Loucy (cell line): ENCODE measurements at regions not wholly inside any gene's neighbourhood (a gene's known extent, or its start where the extent isn't known, plus 50 kb on each side); places are given as distances from the start of the nearest gene placed in this dataset.

ENCODE experiments used
- H2AFZ ChIP-seq: fragments of 200-600 bp; sonication (generic); 2 replicates; pipeline ENCODE4 v1.6.0; 2016; ENCODE audit warnings: antibody characterized with exemption, mild to moderate bottlenecking, low read length, moderate library complexity
- H3F3A ChIP-seq: fragments of 200-600 bp; 2 replicates; pipeline ENCODE4 v1.6.0; 2016; ENCODE audit warnings: antibody characterized with exemption, low read depth, mild to moderate bottlenecking
- H3K27me3 ChIP-seq: fragments of 200-600 bp; sonication (generic); 2 replicates; pipeline ENCODE4 v1.6.1; 2014; ENCODE audit warnings: low read length, mild to moderate bottlenecking; ENCODE audit not compliant: insufficient read depth, poor library complexity, severe bottlenecking
- H3K36me3 ChIP-seq: fragments of 200-600 bp; sonication (generic); 2 replicates; pipeline ENCODE4 v1.6.1; 2016; ENCODE audit warnings: low read length; ENCODE audit not compliant: insufficient read depth
- H3K4me1 ChIP-seq: fragments of 200-600 bp; sonication (generic); 2 replicates; pipeline ENCODE4 v1.5.1; 2014; ENCODE audit warnings: low read length, mild to moderate bottlenecking; ENCODE audit not compliant: insufficient read depth, poor library complexity, severe bottlenecking
- H3K4me2 ChIP-seq: fragments of 200-600 bp; sonication (generic); 2 replicates; pipeline ENCODE4 v1.6.0; 2014; ENCODE audit warnings: antibody characterized with exemption, low read length, low read depth, mild to moderate bottlenecking; ENCODE audit not compliant: poor library complexity, severe bottlenecking
- H3K4me3 ChIP-seq: fragments of 200-600 bp; sonication (generic); 2 replicates; pipeline ENCODE4 v1.5.1; 2014; ENCODE audit warnings: low read length, mild to moderate bottlenecking, mixed read lengths; ENCODE audit not compliant: poor library complexity, severe bottlenecking
- H3K79me2 ChIP-seq: fragments of 200-600 bp; sonication (generic); 2 replicates; pipeline ENCODE4 v1.6.1; 2014; ENCODE audit warnings: low read length; ENCODE audit not compliant: insufficient read depth
- H3K9ac ChIP-seq: fragments of 200-600 bp; sonication (generic); 2 replicates; pipeline ENCODE4 v1.6.0; 2014; ENCODE audit warnings: mild to moderate bottlenecking, low read depth, low read length, moderate library complexity; ENCODE audit not compliant: poor library complexity, severe bottlenecking
- H3K9me2 ChIP-seq: fragments of 200-600 bp; sonication (generic); replicated peaks from 2 replicates; pipeline ENCODE4 v1.6.1; 2016; ENCODE audit warnings: low read depth, low read length, mixed read lengths
- H3K9me3 ChIP-seq: fragments of 200-600 bp; sonication (generic); 2 replicates; pipeline ENCODE4 v1.6.1; 2014; ENCODE audit warnings: mild to moderate bottlenecking, antibody characterized with exemption, low read length, low read depth; ENCODE audit not compliant: insufficient read depth
- H4K20me1 ChIP-seq: fragments of 200-600 bp; sonication (generic); 2 replicates; pipeline ENCODE4 v1.6.0; 2014; ENCODE audit warnings: antibody characterized with exemption, low read length, mild to moderate bottlenecking; ENCODE audit not compliant: insufficient read depth, poor library complexity, severe bottlenecking
- EZH2phosphoT487 ChIP-seq: fragments of 200-600 bp; IDR thresholded peaks from 2 replicates; pipeline ENCODE4 v1.6.1; 2018; ENCODE audit warnings: antibody characterized with exemption, mild to moderate bottlenecking, moderate library complexity, borderline replicate concordance
- TF ChIP-seq, protein P1 (sequence below): fragments of 200-600 bp; sonication (generic); conservative IDR thresholded peaks from 2 replicates; pipeline ENCODE4 v1.5.1; 2014; ENCODE audit warnings: mild to moderate bottlenecking, antibody characterized with exemption, low read length

DNA sequence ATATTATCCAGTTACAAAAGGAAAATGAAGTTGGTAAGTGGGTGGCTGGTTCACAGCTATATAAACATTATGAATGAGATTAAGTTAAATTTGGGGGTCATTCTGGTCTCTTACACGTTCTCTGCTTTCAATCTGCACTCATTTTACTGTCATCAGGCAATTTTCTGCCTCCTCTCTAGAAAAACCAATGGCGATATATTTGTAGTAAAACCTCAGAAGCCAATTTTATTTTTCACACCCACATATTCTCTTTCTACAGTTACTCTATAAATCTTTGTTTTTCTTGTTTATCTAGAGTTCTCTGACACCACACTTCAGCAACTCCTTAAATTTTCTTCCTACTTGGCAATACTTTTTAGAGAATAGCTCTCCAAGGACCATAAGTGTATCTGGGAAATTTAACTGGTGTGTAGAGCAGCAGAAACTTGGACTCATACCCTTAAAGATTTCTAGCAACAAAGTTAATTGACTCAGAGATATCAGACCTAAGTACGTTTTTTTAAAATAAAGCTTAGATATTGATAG, 926.9 kb downstream of the TMTC2 start:
- Histone ChIP-seq H3K9me3 (no peaks in the 10 kb centered on the region), H3K79me2 (no peaks in the 10 kb centered on the region), H3F3A (no peaks in the 10 kb centered on the region), H3K4me3 (no peak overlapping the region), H3K9ac (no peak overlapping the region), H3K4me2 (no peak overlapping the region), H3K27me3 (no peaks in the 10 kb centered on the region), H3K9me2 (no peaks in the 10 kb centered on the region), H3K36me3 (no peaks in the 10 kb centered on the region), H4K20me1 (no peaks in the 10 kb centered on the region), H2AFZ (no peak overlapping the region), H3K4me1 (no peaks in the 10 kb centered on the region)
- no peak for TF ChIP-seq EZH2phosphoT487
- TF ChIP-seq, protein P1, sequence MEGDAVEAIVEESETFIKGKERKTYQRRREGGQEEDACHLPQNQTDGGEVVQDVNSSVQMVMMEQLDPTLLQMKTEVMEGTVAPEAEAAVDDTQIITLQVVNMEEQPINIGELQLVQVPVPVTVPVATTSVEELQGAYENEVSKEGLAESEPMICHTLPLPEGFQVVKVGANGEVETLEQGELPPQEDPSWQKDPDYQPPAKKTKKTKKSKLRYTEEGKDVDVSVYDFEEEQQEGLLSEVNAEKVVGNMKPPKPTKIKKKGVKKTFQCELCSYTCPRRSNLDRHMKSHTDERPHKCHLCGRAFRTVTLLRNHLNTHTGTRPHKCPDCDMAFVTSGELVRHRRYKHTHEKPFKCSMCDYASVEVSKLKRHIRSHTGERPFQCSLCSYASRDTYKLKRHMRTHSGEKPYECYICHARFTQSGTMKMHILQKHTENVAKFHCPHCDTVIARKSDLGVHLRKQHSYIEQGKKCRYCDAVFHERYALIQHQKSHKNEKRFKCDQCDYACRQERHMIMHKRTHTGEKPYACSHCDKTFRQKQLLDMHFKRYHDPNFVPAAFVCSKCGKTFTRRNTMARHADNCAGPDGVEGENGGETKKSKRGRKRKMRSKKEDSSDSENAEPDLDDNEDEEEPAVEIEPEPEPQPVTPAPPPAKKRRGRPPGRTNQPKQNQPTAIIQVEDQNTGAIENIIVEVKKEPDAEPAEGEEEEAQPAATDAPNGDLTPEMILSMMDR, result no peak

DNA sequence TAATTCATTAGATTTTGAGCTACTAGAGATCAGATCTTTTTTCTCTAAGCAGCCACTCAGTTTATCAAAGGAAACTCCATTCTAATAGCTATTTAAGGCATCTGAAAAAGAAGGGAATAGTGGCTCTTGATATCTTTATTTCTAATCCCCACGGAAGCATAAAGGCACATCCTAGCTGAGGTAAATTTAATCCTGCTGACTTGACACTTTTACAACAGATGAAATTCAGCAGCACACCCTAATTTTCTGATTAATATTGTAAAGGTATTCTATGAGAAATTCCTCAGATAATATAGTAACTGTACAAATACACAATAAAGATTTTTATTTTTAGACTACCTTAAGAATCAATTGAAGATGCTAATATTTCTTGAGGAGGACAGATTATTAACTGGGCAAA, 916.4 kb downstream of the TMTC2 start:
- Histone ChIP-seq H3K4me2 (no peak overlapping the region), H3K9me3 (no peaks in the 10 kb centered on the region; the same call in 1 of the 2 replicates), H3K4me3 (no peak overlapping the region), H3K9me2 (no peaks in the 10 kb centered on the region), H3F3A (no peaks in the 10 kb centered on the region), H3K9ac (no peak overlapping the region), H3K4me1 (no peaks in the 10 kb centered on the region), H2AFZ (no peak overlapping the region), H3K27me3 (no peaks in the 10 kb centered on the region), H4K20me1 (no peaks in the 10 kb centered on the region), H3K79me2 (no peaks in the 10 kb centered on the region), H3K36me3 (no peaks in the 10 kb centered on the region)
- TF ChIP-seq, protein P1, result no peak
- TF ChIP-seq EZH2phosphoT487, result no peak

DNA sequence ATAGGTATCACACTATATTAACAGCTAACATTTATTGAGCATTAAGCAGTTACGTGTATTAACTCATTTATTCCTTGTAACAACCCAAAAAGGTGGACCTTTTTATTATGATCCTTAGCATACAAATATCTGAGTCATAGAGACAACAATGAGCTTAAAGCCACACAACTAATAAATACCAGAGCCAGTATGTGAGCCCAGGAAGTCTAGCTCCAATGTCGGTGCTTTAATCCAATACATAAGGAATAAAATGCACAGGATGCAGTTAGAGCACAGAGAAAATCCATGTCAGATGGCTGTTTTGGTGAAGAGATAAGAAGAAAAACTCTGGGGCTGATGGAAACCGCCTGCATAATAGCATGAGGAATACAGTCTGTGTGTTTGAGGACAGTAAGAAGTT, 888.6 kb downstream of the TMTC2 start:
- H2AFZ ChIP-seq, result no peak overlapping the region
- H3K79me2 ChIP-seq, result no peaks in the 10 kb centered on the region
- H3K9me3 ChIP-seq, result no peaks in the 10 kb centered on the region
- no peak for TF ChIP-seq EZH2phosphoT487
- TF ChIP-seq, protein P1, result no peak
- H3K4me1 ChIP-seq, result no peaks in the 10 kb centered on the region
- H4K20me1 ChIP-seq, result no peaks in the 10 kb centered on the region
- no peak overlapping the region for H3K4me2 ChIP-seq
- H3K9me2 ChIP-seq, result no peaks in the 10 kb centered on the region
- H3K9ac ChIP-seq, result no peak overlapping the region
- H3K36me3 ChIP-seq, result no peaks in the 10 kb centered on the region
- no peaks in the 10 kb centered on the region for H3F3A ChIP-seq
- H3K4me3 ChIP-seq, result no peak overlapping the region
- H3K27me3 ChIP-seq, result no peaks in the 10 kb centered on the region
